GM12878 (cell line): ENCODE measurements at regions not wholly inside any gene's neighbourhood (a gene's known extent, or its start where the extent isn't known, plus 50 kb on each side); places are given as distances from the start of the nearest gene placed in this dataset.

Experiments used
- ATAC-seq: fragments of 200-7000 bp; cut with Tn5 transposase; 3 replicates; pipeline ENCODE4 v1.9.1; 2020; ENCODE audit warnings: mild to moderate bottlenecking, moderate library complexity
- BruUV-seq: library from RNA; stranded (reverse); fragments of 400-500 nt; replicated peaks from 2 replicates; lab custom pipeline; 2021; lab: Mats Ljungman, UMichigan
- CTCF ChIA-PET: fragments of 300-600 bp; sonication (Branson Sonifier 250); formaldehyde crosslinking; extraction: SDS; loops from one replicate; lab custom pipeline; 2021; ENCODE audit warnings: inconsistent platforms; lab: Yijun Ruan, JAX
- POLR2A ChIA-PET: fragments of 350-600 bp; formaldehyde crosslinking; extraction: SDS; loops from one replicate; lab custom pipeline; 2021; ENCODE audit warnings: inconsistent platforms; lab: Charles Lee
- RAD21 ChIA-PET: fragments of 300-600 bp; sonication (Branson Sonifier 250); formaldehyde crosslinking; loops from one replicate; lab custom pipeline; 2023; ENCODE audit warnings: antibody characterized with exemption; ENCODE audit not compliant: unreplicated experiment; lab: Charles Lee
- SMC1A ChIA-PET: fragments of 300-600 bp; sonication (Branson Sonifier 250); formaldehyde crosslinking; loops from one replicate; lab custom pipeline; 2023; ENCODE audit not compliant: unreplicated experiment, uncharacterized antibody; lab: Charles Lee
- DNase-seq: peaks from one replicate; pipeline ENCODE4 v3.0.0-alpha.2; 2011; ENCODE audit warnings: low read depth, low spot score
- FAIRE-seq: peaks from 3 replicates; lab custom pipeline; 2011; peaks lifted over from hg19 to GRCh38; lab: Jason Lieb, UNC
- H2AFZ ChIP-seq: 2 replicates; pipeline ENCODE4 v1.6.0; 2011; ENCODE audit warnings: low read depth, low read length, control low read depth; ENCODE audit not compliant: control insufficient read depth
- H3K27ac ChIP-seq: 2 replicates; pipeline ENCODE4 v1.5.1; 2011; ENCODE audit warnings: control low read depth; ENCODE audit not compliant: control insufficient read depth, insufficient read depth
- H3K27me3 ChIP-seq, 2 experiments: replicated peaks in 1 of 2; 2 replicates each; pipeline versions ENCODE4 v1.6.0 to v1.6.1; 2011; ENCODE audit warnings: low read length in 1 of 2; ENCODE audit not compliant: control insufficient read depth in 2 of 2, insufficient read depth in 2 of 2
- H3K36me3 ChIP-seq, 2 experiments: 2 replicates each; pipeline ENCODE4 v1.5.1; 2011; ENCODE audit warnings: low read length in 1 of 2; ENCODE audit not compliant: control insufficient read depth in 2 of 2, insufficient read depth in 2 of 2
- H3K4me1 ChIP-seq: 2 replicates; pipeline ENCODE4 v1.6.1; 2011; ENCODE audit warnings: mild to moderate bottlenecking, low read length, moderate library complexity, mixed read lengths; ENCODE audit not compliant: control insufficient read depth, insufficient read depth
- H3K4me2 ChIP-seq: 2 replicates; pipeline ENCODE4 v1.6.0; 2011; ENCODE audit warnings: control low read depth; ENCODE audit not compliant: control insufficient read depth, insufficient read depth
- H3K4me3 ChIP-seq: fragments of 200-600 bp; sonication (generic); 2 replicates; pipeline ENCODE4 v1.5.1; 2016
- H3K79me2 ChIP-seq: 2 replicates; pipeline ENCODE4 v1.6.0; 2011; ENCODE audit warnings: low read length; ENCODE audit not compliant: control insufficient read depth, insufficient read depth
- H3K9ac ChIP-seq: 2 replicates; pipeline ENCODE4 v1.8.0; 2011; ENCODE audit warnings: low read length, control low read depth, mixed read lengths; ENCODE audit not compliant: control insufficient read depth, insufficient read depth
- H3K9me3 ChIP-seq: replicated peaks from 3 replicates; pipeline ENCODE4 v1.5.1; 2011; ENCODE audit warnings: mild to moderate bottlenecking, low read length; ENCODE audit not compliant: control insufficient read depth, insufficient read depth
- H4K20me1 ChIP-seq: 2 replicates; pipeline ENCODE4 v1.6.0; 2011; ENCODE audit not compliant: control insufficient read depth, insufficient read depth
- CHD2 ChIP-seq: IDR thresholded peaks from 2 replicates; pipeline ENCODE4 v1.6.1; 2011; ENCODE audit warnings: low read depth, low read length, improper control_type of control experiment, borderline replicate concordance
- CHD4 ChIP-seq: fragments of 200-600 bp; sonication (generic); IDR thresholded peaks from 2 replicates; pipeline ENCODE4 v1.6.1; 2016; ENCODE audit warnings: mild to moderate bottlenecking
- SIX5 ChIP-seq: IDR thresholded peaks from 2 replicates; pipeline ENCODE4 v1.6.1; 2011; ENCODE audit warnings: mild to moderate bottlenecking, low read depth, low read length, moderate library complexity; ENCODE audit not compliant: severe bottlenecking
- SMAD5 ChIP-seq: IDR thresholded peaks from 2 replicates; pipeline ENCODE4 v1.6.1; 2016; ENCODE audit warnings: antibody characterized with exemption, low read depth
- STAT1 ChIP-seq: fragments of 450-650 bp; conservative IDR thresholded peaks from 2 replicates; pipeline ENCODE4 v1.6.1; 2014; ENCODE audit warnings: antibody characterized with exemption, mild to moderate bottlenecking
- WRNIP1 ChIP-seq: IDR thresholded peaks from 2 replicates; pipeline ENCODE4 v1.6.1; 2011; ENCODE audit warnings: low read depth, low read length, improper control_type of control experiment, borderline replicate concordance
- in situ Hi-C: fragments of 300-500 bp; cut with MboI; formaldehyde crosslinking; loops from 9 replicates; pipeline ENCODE4 v1.14.3; 2018; ENCODE audit warnings: mixed read lengths
- intact Hi-C: fragments of 100-400 bp; cut with micrococcal nuclease; formaldehyde crosslinking; loops from one replicate; pipeline ENCODE4 v1.14.2; 2022; ENCODE audit not compliant: unreplicated experiment
- TF ChIP-seq, protein P1 (sequence below), 3 experiments: IDR thresholded peaks in 2 of 3; conservative IDR thresholded peaks in 1 of 3; 2 replicates each; pipeline ENCODE4 v1.5.1; 2011; ENCODE audit warnings: low read depth in 3 of 3, low read length in 3 of 3, mild to moderate bottlenecking in 3 of 3, control low read depth in 2 of 3, moderate library complexity in 2 of 3, inconsistent platforms in 1 of 3, mixed read lengths in 1 of 3; ENCODE audit not compliant: control insufficient read depth in 2 of 3, insufficient read depth in 1 of 3; ENCODE audit errors: extremely low read depth in 1 of 3
- TF ChIP-seq, protein P2 (sequence below): fragments of 450-650 bp; IDR thresholded peaks from 2 replicates; pipeline ENCODE4 v1.6.1; 2017; ENCODE audit warnings: mild to moderate bottlenecking
- TF ChIP-seq, protein P3 (sequence below): IDR thresholded peaks from 2 replicates; pipeline ENCODE4 v1.6.1; 2011; ENCODE audit warnings: borderline replicate concordance, low read depth, mild to moderate bottlenecking, moderate library complexity, low read length; ENCODE audit not compliant: insufficient read depth, poor library complexity, severe bottlenecking

DNA sequence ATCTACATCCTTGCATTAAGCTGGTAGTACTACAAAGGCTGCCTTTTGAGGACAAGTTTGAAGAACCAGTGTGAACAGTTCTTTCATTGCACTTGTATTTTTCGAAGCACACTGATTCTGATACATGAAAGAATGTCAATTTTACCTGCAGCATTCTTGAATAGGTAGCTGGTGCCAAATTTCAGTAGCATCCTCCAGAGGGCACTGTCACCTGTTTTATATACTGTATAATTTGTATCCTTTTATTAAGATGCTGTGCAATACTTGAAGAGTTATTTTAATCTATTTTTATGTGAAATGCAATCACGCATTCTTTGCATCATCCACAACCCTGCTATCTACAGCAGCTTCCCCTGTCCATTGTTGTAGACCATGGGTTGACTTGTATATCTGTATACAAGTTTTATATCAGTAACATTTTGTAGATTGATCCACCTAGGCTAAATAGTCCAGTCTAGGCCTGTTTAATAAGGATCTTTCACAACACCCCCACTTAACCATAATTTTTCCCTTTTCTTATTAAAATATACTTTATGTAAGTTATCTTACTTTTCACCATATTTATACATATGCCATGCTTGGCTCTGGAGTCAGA, 325.7 kb downstream of the PCDH7 start (continued):
- TF ChIP-seq CHD4 (no peak), STAT1 (no peak), SMAD5 (no peak), WRNIP1 (no peak)
- TF ChIP-seq, protein P1, sequence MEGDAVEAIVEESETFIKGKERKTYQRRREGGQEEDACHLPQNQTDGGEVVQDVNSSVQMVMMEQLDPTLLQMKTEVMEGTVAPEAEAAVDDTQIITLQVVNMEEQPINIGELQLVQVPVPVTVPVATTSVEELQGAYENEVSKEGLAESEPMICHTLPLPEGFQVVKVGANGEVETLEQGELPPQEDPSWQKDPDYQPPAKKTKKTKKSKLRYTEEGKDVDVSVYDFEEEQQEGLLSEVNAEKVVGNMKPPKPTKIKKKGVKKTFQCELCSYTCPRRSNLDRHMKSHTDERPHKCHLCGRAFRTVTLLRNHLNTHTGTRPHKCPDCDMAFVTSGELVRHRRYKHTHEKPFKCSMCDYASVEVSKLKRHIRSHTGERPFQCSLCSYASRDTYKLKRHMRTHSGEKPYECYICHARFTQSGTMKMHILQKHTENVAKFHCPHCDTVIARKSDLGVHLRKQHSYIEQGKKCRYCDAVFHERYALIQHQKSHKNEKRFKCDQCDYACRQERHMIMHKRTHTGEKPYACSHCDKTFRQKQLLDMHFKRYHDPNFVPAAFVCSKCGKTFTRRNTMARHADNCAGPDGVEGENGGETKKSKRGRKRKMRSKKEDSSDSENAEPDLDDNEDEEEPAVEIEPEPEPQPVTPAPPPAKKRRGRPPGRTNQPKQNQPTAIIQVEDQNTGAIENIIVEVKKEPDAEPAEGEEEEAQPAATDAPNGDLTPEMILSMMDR (IDR thresholded peaks at IDR 0.05 in 2 of 3, conservative IDR thresholded peaks at IDR 0.05 in 1 of 3; ENCODE audit: control insufficient read depth in 2 of 3, extremely low read depth in 1 of 3, insufficient read depth in 1 of 3, low read depth in 3 of 3, low read length in 3 of 3), result peak; percentile 19 to 38 (median 30); a peak in 2 of 6 replicates
- TF ChIP-seq, protein P2, sequence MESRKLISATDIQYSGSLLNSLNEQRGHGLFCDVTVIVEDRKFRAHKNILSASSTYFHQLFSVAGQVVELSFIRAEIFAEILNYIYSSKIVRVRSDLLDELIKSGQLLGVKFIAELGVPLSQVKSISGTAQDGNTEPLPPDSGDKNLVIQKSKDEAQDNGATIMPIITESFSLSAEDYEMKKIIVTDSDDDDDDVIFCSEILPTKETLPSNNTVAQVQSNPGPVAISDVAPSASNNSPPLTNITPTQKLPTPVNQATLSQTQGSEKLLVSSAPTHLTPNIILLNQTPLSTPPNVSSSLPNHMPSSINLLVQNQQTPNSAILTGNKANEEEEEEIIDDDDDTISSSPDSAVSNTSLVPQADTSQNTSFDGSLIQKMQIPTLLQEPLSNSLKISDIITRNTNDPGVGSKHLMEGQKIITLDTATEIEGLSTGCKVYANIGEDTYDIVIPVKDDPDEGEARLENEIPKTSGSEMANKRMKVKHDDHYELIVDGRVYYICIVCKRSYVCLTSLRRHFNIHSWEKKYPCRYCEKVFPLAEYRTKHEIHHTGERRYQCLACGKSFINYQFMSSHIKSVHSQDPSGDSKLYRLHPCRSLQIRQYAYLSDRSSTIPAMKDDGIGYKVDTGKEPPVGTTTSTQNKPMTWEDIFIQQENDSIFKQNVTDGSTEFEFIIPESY, result no peak

DNA sequence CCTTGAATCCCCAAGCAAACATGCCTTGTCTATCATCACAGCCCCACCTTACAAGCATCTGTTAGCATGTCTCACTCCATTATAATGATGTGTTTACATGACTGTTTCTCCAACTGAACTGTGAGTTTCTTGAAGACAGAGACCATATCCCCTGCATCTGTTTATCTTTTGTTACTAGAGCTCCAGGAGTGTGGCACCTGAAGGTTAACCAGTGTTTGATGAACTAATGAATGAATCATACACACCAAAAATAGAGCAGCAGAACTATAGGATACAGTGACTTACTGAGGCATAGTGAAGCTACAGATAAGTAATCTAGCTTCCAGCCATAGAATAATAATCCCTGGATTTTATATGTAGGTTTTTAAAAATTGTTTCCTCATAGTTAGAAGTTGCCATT, 331.0 kb downstream of the PCDH7 start:
- H3K27ac ChIP-seq, result no peak overlapping the region
- no peak overlapping the region for H3K4me2 ChIP-seq
- ChIA-PET SMC1A (interaction anchor here (0.9 kb wide), 1 partner anchor 23 kb away, joined by 3 read pairs; no protein-coding TSS in a partner anchor), CTCF (interaction anchor here (1.1 kb wide), 1 partner anchor 26 kb away, joined by 3 read pairs; no protein-coding TSS in a partner anchor), RAD21 (no interaction called here), POLR2A (no interaction called here)
- no peak for ATAC-seq
- no peak for DNase-seq
- no peak overlapping the region for H3K4me3 ChIP-seq
- no peak overlapping the region for H2AFZ ChIP-seq
- no peaks in the 10 kb centered on the region for H3K36me3 ChIP-seq
- intact Hi-C loops, result no loop called here
- in situ Hi-C loops, result no loop called here
- TF ChIP-seq SIX5 (no peak), CHD2 (no peak)
- TF ChIP-seq, protein P3, sequence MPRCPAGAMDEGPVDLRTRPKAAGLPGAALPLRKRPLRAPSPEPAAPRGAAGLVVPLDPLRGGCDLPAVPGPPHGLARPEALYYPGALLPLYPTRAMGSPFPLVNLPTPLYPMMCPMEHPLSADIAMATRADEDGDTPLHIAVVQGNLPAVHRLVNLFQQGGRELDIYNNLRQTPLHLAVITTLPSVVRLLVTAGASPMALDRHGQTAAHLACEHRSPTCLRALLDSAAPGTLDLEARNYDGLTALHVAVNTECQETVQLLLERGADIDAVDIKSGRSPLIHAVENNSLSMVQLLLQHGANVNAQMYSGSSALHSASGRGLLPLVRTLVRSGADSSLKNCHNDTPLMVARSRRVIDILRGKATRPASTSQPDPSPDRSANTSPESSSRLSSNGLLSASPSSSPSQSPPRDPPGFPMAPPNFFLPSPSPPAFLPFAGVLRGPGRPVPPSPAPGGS, result no peak
- no peak for FAIRE-seq
- no peaks in the 10 kb centered on the region for H3K27me3 ChIP-seq
- no peaks in the 10 kb centered on the region for H3K9me3 ChIP-seq
- no peaks in the 10 kb centered on the region for H4K20me1 ChIP-seq
- H3K79me2 ChIP-seq, result no peaks in the 10 kb centered on the region
- H3K9ac ChIP-seq, result no peak overlapping the region
- BruUV-seq, result no TSS peak
- H3K4me1 ChIP-seq, result no peaks in the 10 kb centered on the region
